Astrocyte of the hippocampus (primary cell): ENCODE measurements at regions not wholly inside any gene's neighbourhood (a gene's known extent, or its start where the extent isn't known, plus 50 kb on each side); places are given as distances from the start of the nearest gene placed in this dataset.
"Not testable (repeated sequence)": the region's sequence is repeated elsewhere in the genome, so short reads cannot be mapped to it uniquely, and the experiment has no call there.

Source experiments
- DNase-seq: peaks from one replicate; pipeline ENCODE4 v3.0.0; 2011; ENCODE audit warnings: low read depth, low spot score

DNA sequence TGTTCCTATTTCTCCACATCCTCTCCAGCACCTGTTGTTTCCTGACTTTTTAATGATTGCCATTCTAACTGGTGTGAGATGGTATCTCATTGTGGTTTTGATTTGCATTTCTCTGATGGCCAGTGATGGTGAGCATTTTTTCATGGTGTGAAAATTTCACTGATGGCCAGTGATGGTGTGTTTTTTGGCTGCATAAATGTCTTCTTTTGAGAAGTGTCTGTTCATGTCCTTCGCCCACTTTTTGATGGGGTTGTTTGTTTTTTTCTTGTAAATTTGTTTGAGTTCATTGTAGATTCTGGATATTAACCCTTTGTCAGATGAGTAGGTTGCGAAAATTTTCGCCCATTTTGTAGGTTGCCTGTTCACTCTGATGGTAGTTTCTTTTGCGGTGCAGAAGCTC is 142.2 kb upstream of the ELL2 start:
- DNase-seq = not testable (repeated sequence)

DNA sequence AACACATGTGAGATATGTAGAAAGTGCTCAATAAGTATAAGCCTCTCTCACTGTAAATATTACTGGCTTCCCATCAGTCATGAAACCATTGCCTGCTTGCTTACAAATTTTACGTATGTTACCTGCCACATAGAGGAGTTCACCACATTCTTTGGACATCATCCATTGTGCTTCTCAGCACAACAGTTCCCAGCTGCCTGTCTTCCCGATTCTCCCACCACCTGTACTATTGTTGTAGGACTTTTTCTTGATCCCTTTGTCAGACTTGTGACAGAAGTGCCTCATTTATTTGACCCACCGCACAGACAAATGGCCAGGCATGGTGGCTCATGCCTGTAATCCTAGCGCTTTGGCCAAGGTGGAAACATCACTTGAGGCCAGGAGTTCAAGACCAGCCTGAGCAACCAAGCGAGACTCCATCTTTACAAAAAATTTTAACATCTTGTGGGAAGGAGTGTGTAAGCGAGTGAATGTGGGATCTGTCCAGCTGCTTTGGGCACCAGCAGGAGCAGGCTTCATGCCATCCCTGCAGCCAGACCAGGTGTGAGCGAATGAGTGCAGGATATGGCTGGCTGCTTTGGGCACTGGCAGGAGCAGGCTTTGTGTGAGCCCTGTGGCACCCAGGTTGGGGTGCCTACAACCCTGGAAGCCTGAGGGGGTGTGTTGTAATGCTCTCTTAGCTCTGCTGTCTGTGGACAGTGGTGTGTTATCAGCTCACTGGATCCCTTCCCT is 139.9 kb upstream of the ELL2 start:
- DNase-seq = no peak

DNA sequence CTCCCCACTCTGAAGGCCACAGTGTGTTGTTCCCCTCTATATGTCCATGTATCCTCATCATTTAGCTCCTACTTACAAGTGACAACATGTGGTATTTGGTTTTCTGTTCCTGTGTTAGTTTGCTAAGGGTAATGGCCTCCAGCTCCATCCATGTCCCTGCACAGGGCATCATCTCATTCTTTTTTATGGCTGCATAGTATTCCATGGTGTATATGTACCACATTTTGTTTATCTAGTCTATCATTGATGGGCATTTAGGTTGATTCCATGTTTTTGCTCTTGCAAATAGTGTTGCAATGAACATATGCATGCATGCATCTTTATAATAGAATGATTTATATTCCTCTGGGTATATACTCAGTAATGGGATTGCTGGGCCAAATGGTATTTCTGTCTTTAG is 135.8 kb upstream of the ELL2 start:
- DNase-seq = not testable (repeated sequence)

DNA sequence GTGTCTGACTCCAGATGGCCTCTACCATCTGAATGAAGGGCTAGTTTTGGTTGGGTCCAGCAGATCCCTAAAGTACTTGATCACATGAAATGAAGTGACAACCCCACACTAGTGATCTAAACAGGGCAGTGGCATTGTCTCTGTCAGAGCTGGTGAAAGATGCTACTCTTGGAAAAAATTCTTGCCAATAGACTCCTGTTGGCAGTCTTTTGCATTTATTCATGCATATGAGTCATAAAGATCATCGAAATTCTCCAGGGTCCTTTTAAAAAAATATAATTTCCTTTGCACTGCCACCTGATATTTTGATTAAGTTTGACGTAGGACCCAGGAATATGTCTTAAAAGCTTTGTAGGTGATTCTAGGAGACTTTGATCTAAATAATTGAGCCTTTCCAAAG is 135.1 kb upstream of the ELL2 start:
- DNase-seq = no peak

DNA sequence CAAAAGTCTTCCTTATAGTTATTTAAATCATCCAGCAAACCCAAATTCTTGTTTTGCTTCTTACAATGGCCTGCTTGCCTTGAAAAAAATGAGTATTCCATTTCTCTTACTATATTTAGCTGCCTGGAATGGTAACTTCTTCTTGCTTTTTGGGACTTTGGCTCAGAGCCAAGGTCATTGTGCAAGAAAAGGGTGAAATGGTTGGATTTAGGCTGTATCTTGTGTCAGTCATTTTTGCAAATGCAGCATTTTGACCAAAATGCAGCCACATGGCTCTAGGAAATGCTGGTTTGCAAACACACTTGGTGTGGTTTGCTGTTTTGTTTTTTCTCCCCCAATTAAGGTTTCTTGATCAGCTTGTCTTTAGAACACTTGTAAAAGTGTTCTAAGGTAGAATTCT is 133.3 kb upstream of the ELL2 start:
- no peak for DNase-seq

DNA sequence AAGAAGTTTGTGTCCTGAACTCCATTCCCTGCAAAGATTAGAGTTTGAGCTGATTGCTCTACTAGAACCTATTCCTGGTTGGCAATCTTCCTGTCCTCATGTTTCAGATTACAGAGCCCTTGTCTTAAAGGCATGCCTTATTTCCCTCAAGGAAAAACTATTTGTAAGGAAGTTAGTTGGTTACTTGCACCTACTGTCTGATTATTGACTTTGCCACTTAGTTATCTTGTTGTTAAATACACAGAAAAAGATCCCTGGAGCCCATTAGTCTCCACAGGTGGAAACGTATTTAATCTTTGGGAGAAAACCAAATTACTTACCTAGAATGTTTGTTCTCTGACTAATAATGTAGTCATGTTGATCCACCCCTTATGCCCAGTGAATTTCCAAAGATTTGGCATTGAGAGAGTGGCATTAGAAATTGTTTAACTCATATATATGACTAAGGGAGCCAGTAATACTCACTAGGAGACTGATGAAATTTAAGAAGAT is 132.3 kb upstream of the ELL2 start:
- peak; percentile 43 for DNase-seq

DNA sequence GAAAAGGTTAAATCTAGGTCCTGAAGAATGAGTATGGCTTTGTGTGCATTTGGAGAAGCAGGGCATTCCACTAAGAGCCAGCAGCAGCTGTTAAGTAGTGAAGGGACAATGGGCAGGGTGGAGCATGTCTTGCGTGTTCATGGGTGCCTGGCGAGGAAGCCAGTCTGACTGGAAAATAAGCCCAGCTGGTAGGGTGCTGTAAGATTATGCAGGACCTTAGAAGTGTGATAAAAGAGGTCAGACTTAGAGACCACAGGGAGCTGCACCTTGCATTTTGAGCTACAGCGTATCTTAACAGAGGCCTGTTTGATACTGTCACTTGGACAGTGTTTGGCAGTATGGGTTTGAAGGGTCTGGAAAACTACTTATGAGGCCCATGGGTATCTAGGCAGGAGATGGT is 131.7 kb upstream of the ELL2 start:
- no peak for DNase-seq

DNA sequence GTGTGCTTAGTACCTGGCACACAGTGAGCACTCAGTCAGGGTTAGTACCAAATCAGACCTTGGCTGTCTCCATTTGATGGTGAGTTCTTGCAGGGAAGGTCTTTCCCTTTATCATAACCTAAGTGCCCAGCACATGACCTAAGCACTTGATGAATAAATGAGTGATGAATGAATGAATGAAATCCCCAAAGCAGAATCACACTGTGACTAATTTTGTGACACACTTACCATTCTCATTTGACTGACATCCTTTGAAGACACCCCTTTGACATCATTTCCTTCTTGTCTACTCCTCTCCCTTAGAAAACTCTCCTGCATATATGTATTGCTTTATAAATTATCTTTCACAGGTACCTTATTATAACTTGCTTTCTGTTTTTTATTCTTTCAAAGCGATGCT is 130.2 kb upstream of the ELL2 start:
- no peak for DNase-seq

DNA sequence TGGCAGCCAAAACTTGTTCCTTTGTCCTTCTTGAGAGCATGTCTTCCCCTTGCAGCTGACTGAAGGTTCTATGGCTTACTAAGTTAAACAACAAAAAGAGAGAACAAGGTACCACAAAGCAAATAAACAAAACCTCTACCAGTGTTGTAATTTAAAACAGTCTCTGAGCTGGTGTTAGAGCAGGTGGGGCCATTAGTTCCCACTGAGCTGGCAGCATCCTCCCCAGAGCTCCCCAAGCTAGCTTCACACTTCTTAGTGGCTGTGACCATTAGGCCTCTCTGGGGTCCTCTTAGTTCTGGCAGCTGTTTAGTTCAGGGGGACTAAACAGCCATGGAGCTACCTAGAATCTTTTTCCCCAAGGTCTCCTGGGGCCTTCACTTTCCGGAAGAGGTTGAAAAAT is 128.6 kb upstream of the ELL2 start:
- no peak for DNase-seq

DNA sequence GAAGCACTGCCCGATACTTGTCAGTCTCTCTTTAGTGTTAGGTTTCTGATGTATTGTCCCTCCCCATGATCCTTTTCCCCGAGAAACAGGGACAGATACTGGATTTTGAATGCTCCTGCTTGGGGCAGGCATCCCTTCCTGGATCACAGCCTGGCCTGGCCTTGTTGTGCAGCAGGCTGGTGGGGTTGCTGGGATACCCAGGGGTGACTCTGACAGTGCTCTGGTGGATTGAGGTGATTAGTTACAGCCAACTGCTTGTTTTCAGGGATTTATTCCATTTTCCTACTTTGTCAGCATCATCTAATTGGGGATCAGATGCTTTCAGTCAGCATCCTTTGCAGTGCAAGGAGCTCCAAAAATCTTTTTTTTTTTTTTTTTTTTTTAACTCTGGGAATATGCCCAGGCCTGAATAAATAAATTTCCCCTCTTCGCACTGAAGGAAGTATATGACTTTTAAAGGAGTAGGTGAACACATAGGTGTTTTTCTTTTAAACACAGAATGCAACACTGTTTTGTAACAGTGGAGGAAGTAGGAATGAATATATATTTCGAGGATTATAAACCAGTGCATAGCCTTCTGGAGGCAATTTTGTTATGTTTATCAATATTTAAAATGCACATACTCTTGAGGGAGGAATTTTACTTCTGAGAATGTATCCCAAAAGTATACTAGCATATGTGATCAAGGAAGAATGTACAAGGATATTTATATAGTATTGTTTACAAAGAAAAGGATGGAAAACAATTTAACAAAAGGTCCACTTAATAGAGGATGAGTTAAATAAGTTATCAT is 127.3 kb upstream of the ELL2 start:
- DNase-seq = no peak

DNA sequence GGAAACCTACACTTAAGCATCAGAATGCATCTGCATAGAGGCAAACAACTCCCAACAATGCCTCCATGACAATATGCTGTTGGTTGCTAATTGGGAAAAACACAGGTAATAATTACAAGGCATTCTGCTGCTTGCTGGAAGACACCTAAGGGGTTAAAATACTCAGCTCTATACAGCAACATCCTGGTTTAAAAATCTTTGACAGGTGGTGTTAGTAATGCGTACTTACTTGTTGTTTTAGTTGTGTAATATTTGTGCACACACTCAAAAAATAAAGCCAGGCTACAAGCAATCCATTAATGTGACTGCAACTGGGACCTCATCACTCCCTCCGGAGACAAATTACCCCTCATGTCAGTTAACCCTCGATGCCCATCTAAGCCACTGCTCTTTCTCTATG is 126.3 kb upstream of the ELL2 start:
- DNase-seq = no peak

DNA sequence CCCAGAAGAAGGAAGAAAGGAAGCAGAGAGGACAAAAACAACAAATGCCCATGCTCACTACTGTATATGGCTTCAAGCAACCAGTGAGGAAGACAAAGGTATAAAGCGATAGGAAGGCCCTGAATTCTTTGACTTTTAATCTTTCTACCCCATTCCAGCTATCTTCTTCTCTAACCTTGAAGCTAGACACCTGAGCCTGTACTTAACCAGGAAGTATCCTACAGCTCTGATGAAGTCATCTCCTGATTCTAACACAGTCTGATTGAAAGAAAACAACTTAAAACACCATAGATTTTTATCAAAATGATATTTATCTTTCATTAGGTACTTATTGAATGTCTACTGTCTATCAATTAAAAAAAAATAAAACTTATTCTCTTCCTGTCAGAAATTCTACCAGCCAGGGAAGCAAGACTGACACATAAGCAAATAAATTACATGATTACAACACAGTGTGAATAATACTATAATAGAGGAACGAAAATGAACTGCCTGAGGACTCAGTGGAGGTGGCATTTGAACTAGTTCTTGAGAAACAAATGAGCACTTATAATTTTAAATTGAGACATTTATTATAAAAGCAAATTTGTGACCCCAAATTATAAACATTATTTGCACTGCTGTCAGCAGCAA is 123.3 kb upstream of the ELL2 start:
- no peak for DNase-seq

DNA sequence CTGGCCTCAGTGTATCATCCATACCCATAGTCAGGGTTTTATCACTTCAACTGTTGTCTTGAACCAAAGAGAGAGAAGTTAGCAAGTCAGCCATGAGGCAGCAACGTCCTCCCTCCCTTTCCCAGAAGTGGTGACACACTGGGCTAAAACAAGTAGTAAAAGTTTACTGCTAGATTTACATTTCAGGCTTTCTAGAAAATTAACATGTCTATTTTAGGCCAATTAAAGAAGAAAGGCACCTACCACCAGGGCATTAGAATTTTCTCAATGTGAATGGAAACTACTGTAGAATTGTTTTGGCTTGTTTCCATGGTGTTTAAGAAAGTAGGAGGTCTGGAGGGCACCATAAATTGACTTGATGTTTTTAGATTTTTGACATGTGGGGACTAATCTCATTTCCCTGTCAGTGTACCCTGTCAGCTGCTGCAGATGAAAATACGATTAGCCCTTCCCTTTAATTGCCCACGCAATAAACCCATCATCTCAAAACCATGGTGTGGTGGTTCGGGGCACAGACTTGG is 121.8 kb upstream of the ELL2 start:
- peak; percentile 21 for DNase-seq

DNA sequence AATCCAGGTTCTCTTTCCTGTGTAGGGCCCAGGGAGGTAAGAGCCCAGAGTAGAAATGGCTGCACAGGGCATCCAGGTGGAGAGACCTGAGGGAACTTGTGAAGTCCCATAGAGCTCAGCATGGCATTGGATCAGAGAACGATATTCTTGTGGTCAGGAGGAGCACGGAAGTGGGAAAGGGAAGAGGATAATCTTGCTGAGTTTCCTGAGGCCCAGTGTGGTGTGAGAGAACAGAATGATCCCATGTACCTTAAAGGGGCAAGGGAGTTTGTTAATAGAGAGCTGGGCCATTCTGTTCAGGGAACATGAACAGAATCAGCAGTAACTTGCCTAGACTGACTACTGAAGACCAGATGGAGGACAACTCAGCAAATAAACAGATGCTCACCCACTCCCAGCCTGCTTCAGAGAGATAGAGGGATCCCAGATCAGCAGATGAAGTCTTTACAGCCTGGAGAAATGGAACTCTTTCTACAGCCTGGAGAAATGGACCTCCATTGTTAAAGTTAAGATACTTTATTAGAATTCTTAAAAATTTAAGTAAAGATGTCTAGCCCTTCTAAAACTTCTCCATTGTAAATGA is 119.7 kb upstream of the ELL2 start:
- DNase-seq = no peak

DNA sequence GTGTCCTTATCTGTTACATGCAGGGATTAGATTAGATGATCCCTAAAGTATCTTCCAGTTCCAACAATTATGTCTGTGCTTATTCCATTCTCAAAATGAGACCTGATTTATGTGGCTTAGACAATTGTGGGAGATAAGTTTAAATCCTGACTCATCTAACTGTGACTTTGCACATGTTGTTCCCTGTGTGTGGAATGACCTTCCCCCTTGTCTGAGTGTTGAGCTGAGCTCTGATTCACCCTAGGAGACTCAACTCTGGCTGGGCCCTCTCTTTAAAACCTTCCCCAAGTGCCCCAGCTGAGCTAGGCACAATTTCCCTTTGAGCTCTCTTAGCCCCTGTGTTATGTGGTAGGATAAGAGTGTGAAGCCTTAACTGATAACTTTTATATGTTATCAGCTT is 118.9 kb upstream of the ELL2 start:
- DNase-seq = peak; percentile 7

DNA sequence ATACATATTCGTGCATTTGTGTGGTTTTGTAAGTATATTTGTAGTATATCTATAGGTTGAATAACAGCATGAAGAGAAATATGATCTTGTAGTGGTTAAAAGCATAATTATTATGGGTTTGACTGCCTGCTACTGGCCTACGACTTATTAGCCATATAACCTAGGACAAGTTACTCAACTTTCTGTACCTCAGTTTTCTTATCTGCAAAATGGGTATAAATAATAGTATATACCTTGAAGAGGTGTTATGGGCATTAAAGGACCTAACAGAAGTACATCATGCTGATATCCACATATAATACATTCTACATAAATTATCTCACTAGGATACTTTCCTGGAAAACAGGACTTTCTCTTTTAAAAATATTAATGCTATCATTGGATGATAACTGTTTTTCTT is 118.3 kb upstream of the ELL2 start:
- no peak for DNase-seq

DNA sequence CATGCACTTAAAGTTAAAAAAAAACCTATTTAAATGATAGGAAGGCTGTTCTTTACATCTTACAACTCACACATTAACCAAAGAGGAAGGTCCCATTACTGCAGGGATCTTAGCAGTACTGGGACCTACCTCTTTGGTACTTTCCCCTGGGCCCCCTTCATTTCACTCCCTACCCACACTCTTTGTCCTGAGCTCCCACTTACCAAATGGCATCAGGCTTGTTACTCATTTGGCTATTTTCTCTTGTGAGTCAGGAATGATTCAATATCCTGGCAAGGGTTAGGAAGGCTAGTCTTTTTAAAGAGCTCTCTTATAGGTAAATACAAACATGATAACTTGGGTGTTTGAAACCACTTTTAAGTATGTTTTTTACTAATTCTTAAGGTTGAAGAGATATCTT is 117.4 kb upstream of the ELL2 start:
- peak; percentile 86 for DNase-seq

DNA sequence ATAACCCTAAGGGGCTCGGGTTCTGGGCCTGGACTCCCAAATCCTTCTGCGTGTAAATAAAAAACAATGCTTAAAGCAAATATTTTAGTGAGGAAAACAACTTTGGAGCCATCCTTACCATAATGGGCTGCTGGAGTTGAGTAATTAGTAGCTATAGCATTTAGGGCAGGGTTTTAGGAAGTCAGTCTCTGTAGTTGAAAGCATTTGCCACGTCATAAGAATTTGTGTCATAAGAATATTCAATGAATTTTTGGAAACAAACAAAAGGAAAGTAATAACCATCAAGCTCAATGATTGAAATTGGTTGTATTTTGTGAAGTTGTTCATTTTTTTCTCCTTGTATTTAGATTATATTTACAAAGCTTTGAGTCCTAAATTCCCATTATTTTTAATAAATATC is 114.8 kb upstream of the ELL2 start:
- no peak for DNase-seq

DNA sequence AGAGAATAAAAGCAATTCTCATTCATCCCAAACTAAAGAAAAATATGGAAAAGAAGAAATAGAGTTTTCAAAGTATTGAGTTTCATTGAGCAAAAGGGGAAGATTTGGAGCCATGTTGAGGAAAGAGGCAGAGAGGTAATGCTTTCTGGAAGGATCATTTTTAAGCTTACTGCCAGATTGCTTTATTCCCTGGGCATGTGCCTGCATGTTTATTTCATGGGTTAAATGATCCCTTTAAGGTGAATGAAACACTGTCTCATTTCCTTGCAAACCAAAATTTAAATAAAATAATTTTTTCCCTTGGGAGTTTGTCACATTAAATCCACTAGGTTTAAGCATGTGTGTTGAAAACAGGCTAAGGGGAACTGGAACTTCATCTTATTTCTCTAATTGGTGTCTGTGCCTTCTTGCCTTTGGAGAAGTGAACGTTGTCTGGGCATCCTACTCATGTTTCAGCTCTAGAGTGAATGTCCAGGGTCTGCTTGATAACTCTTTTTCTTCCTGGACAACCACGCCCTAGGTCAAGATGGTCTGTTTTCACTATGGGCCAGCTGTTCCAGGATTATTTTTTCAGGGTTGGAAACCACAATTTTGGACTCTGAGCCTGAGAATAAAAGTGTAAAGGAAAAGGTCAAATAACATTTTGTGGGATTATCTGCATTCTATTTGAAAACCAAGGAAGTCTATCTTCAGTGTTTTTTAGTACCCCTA is 114.1 kb upstream of the ELL2 start:
- DNase-seq = no peak

DNA sequence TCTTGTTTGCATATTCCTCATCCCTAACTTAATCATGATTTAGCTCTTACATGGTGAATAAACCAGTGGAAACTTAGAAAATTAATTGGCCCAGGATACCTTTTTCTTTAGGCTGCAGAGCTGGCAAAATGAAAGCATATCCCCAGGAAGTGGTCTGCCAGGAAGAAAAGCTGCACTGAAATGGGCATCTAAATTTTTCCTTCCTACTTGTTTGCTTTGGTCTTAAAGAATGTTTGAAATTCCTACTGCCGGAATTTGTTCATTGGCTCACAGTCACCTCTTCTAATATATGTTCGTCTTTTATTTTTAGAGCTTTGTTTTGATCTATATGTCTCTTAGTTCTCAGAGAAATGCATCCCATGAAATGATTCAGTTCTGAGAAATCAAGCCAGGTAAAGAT is 113.2 kb upstream of the ELL2 start:
- peak; percentile 42 for DNase-seq

DNA sequence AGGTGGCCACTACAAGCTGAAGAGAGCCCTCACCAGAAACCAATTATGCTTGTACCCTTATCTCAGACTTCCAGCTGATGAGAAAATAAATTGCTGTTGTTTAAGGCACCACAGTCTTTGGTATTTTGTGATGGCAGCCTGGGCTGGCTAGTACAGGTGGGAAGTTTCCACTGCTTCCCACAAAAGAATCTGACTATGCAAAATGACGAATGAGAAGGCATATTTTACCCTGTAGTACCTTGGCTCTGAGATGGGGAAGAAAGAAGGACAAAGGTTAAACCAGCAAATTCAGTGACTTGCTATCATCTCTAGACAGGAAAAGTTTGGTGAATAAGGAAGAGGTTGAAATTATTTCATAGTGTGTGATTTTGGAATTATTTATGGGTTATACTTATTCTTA is 112.8 kb upstream of the ELL2 start:
- DNase-seq = no peak

DNA sequence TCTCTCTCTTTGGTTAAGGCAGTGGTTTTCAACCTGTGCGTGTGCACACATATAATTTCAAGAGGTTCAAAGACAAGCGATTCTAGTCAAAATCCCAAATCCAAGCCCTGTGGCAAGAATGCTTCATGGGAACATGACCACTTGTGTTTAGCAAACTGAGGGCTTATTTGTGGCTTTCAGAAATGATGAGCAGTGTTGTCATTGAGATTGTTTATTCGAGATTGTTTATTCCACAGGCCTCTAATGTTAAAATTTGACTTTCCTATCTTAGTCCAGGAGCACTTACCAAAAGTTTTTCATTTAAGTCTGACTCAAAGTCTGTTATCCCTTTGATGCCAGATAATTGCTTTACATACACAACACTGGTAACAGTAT is 111.1 kb upstream of the ELL2 start:
- DNase-seq = no peak
